HepG2 (cell line): ENCODE measurements at regions not wholly inside any gene's neighbourhood (a gene's known extent, or its start where the extent isn't known, plus 50 kb on each side); places are given as distances from the start of the nearest gene placed in this dataset.

Experiments
- FOXC1 ChIP-seq: sonication (generic); formaldehyde crosslinking; IDR thresholded peaks from 2 replicates; pipeline ENCODE4 v1.8.0; 2022; ENCODE audit warnings: mild to moderate bottlenecking, missing genetic modification reagents, borderline replicate concordance
- NBN ChIP-seq: fragments of 450-650 bp; conservative IDR thresholded peaks from 2 replicates; pipeline ENCODE4 v1.6.1; 2017
- SP1 ChIP-seq, 2 experiments: fragments of 450-650 bp in 1 of 2; sonication (generic) in 1 of 2; formaldehyde crosslinking in 1 of 2; IDR thresholded peaks; 2 replicates each; pipeline versions ENCODE4 v1.4.0 to v1.6.1; 2016 to 2020; ENCODE audit warnings: missing genetic modification reagents in 1 of 2
- TEF ChIP-seq: sonication (generic); formaldehyde crosslinking; IDR thresholded peaks from 2 replicates; pipeline ENCODE4 v1.5.0; 2020; ENCODE audit warnings: missing genetic modification reagents
- ZNF749 ChIP-seq: sonication (generic); formaldehyde crosslinking; IDR thresholded peaks from 2 replicates; pipeline ENCODE4 v1.8.0; 2022; ENCODE audit warnings: mild to moderate bottlenecking, missing genetic modification reagents, moderate library complexity, borderline replicate concordance

DNA sequence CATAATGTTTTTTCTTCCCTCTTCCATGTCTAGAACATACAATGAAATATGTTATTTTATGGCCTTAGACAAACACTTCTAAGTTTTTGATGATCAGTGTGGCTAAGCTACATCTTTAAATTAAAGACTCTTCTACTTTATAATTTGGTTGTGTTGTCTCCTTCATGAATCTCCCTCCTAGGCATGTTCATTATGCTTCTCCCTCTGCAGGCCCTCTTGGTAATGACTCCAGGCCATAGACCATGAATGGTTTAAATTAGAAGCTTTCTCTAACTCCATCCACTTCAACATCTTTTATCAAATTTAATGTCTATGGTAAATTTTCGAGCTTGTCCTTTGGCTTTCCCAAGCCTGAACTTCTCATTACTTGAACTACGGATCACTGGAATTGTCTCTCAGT lies 342.7 kb upstream of the ADAMTS16 start:
- no peak for TF ChIP-seq ZNF749 (CRISPR knock-in tag)
- TF ChIP-seq FOXC1 (CRISPR knock-in tag): no peak
- TF ChIP-seq NBN: no peak
- TF ChIP-seq TEF (CRISPR knock-in tag): no peak
- TF ChIP-seq SP1 (IDR thresholded peaks at IDR 0.05): no peak
- TF ChIP-seq SP1 (CRISPR knock-in tag; IDR thresholded peaks at IDR 0.05): no peak
